CD14-positive monocyte (primary cell): ENCODE measurements at regions not wholly inside any gene's neighbourhood (a gene's known extent, or its start where the extent isn't known, plus 50 kb on each side); places are given as distances from the start of the nearest gene placed in this dataset.
"Not testable (repeated sequence)": the region's sequence is repeated elsewhere in the genome, so short reads cannot be mapped to it uniquely, and the experiment has no call there.

Source experiments
- DNase-seq, 3 donors: peaks; one replicate each; pipeline ENCODE4 v3.0.0-alpha.2; 2011 to 2022
- H2AFZ ChIP-seq: 2 replicates; pipeline ENCODE4 v1.6.0; 2012; ENCODE audit warnings: mild to moderate bottlenecking, low read depth, low read length, inconsistent platforms; ENCODE audit not compliant: insufficient read depth, poor library complexity, severe bottlenecking
- H3K27ac ChIP-seq, 2 donors: 1 replicate in 1 of 2; 2 replicates in 1 of 2; pipeline ENCODE4 v1.5.1; 2012 to 2013; ENCODE audit warnings: low read length in 2 of 2, control low read depth in 1 of 2, inconsistent platforms in 1 of 2, low read depth in 1 of 2, mild to moderate bottlenecking in 1 of 2
- H3K27me3 ChIP-seq, 2 donors: one replicate each; pipeline versions ENCODE4 v1.6.0 to v1.6.1; 2011 to 2013; ENCODE audit warnings: low read length in 2 of 2; ENCODE audit not compliant: control insufficient read depth in 2 of 2, insufficient read depth in 2 of 2
- H3K36me3 ChIP-seq, 2 donors: replicated peaks in 1 of 2; 1 replicate in 1 of 2; 2 replicates in 1 of 2; pipeline versions ENCODE4 v1.5.1 to v1.6.1; 2012 to 2013; ENCODE audit warnings: low read length in 2 of 2, control low read depth in 1 of 2, inconsistent platforms in 1 of 2, mild to moderate bottlenecking in 1 of 2; ENCODE audit not compliant: insufficient read depth in 2 of 2, control insufficient read depth in 1 of 2
- H3K4me1 ChIP-seq, 2 donors: 1 replicate in 1 of 2; 2 replicates in 1 of 2; pipeline versions ENCODE4 v1.5.1 to v1.6.1; 2012 to 2013; ENCODE audit warnings: low read length in 2 of 2, control low read depth in 1 of 2, inconsistent platforms in 1 of 2, mild to moderate bottlenecking in 1 of 2, moderate library complexity in 1 of 2; ENCODE audit not compliant: insufficient read depth in 2 of 2, control insufficient read depth in 1 of 2
- H3K4me2 ChIP-seq: replicated peaks from 2 replicates; pipeline ENCODE3; 2012; ENCODE audit warnings: low read length, moderate library complexity, mild to moderate bottlenecking; ENCODE audit not compliant: poor library complexity, severe bottlenecking; ENCODE audit errors: extremely low read depth
- H3K4me3 ChIP-seq, 3 experiments: fragments of 200-600 bp in 1 of 3; sonication (generic) in 1 of 3; replicated peaks in 1 of 3; 1 replicate in 2 of 3; 2 replicates in 1 of 3; pipeline ENCODE4 v1.5.1; 2011 to 2013; ENCODE audit warnings: low read length in 3 of 3, mild to moderate bottlenecking in 3 of 3, control low read depth in 2 of 3, low read depth in 2 of 3, inconsistent platforms in 1 of 3, moderate library complexity in 1 of 3
- H3K79me2 ChIP-seq: 2 replicates; pipeline ENCODE4 v1.6.0; 2012; ENCODE audit warnings: mild to moderate bottlenecking, control low read depth, inconsistent platforms, low read length, moderate library complexity; ENCODE audit not compliant: insufficient read depth
- H3K9ac ChIP-seq: 2 replicates; pipeline ENCODE4 v1.6.0; 2017; ENCODE audit warnings: low read length, mild to moderate bottlenecking; ENCODE audit not compliant: insufficient read depth, poor library complexity, severe bottlenecking
- H3K9me3 ChIP-seq, 2 donors: replicated peaks in 1 of 2; 1 replicate in 1 of 2; 2 replicates in 1 of 2; pipeline versions ENCODE4 v1.5.1 to v1.6.1; 2012 to 2013; ENCODE audit warnings: low read length in 2 of 2, control low read depth in 1 of 2; ENCODE audit not compliant: control insufficient read depth in 1 of 2, insufficient read depth in 1 of 2
- H4K20me1 ChIP-seq: 2 replicates; pipeline ENCODE4 v1.6.0; 2012; ENCODE audit warnings: mild to moderate bottlenecking, low read length, control low read depth, moderate library complexity; ENCODE audit not compliant: insufficient read depth
- H3K27ac Mint-ChIP-seq, 7 donors: one replicate each; pipeline ENCODE4 v1.8.0; 2020; ENCODE audit warnings: mild to moderate bottlenecking in 7 of 7, mixed read lengths in 7 of 7, moderate library complexity in 6 of 7, inconsistent platforms in 2 of 7
- H3K27me3 Mint-ChIP-seq, 3 donors: one replicate each; pipeline ENCODE4 v1.8.0; 2021 to 2022; ENCODE audit warnings: low read depth in 3 of 3, mild to moderate bottlenecking in 3 of 3, mixed read lengths in 3 of 3, moderate library complexity in 3 of 3, inconsistent platforms in 1 of 3
- H3K36me3 Mint-ChIP-seq, 2 donors: one replicate each; pipeline ENCODE4 v1.8.0; 2020; ENCODE audit warnings: mixed read lengths in 2 of 2, inconsistent platforms in 1 of 2, mild to moderate bottlenecking in 1 of 2
- H3K4me1 Mint-ChIP-seq: one replicate; pipeline ENCODE4 v1.8.0; 2020; ENCODE audit warnings: mild to moderate bottlenecking, mixed read lengths
- H3K4me3 Mint-ChIP-seq, 2 donors: one replicate each; pipeline ENCODE4 v1.8.0; 2020; ENCODE audit warnings: mild to moderate bottlenecking in 2 of 2, mixed read lengths in 2 of 2, moderate library complexity in 1 of 2
- H3K9me3 Mint-ChIP-seq, 7 donors: one replicate each; pipeline ENCODE4 v1.8.0; 2020 to 2022; ENCODE audit warnings: mixed read lengths in 7 of 7, mild to moderate bottlenecking in 6 of 7, moderate library complexity in 6 of 7, inconsistent platforms in 2 of 7
- CTCF ChIP-seq: fragments of 200-600 bp; IDR thresholded peaks from one replicate; pipeline ENCODE4 v1.8.0; 2022; ENCODE audit warnings: antibody characterized with exemption, mild to moderate bottlenecking
- WGBS: methylation state at CpG from one replicate; pipeline ENCODE4 v1.1.5; 2013; ENCODE audit warnings: missing lambda C conversion rate; ENCODE audit not compliant: insufficient coverage; 5-methylcytosine and 5-hydroxymethylcytosine counted together
- intact Hi-C, 2 donors: fragments of 100-400 bp; cut with micrococcal nuclease; formaldehyde crosslinking; loops; one replicate each; pipeline versions ENCODE4 v1.15.0 to v1.15.1; 2023

GRCh38 chr21:14013056-14013603, 197.6 kb downstream of the LIPI start:
- Histone ChIP-seq H2AFZ (no peak overlapping the region), H3K36me3 (no peaks in the 10 kb centered on the region), H3K4me1 (no peaks in the 10 kb centered on the region), H3K27ac (no peak overlapping the region), H3K4me2 (no peak overlapping the region), H3K9me3 (no peaks in the 10 kb centered on the region), H3K9ac (no peak overlapping the region), H3K4me3 (no peak overlapping the region), H3K27me3 (no peaks in the 10 kb centered on the region), H4K20me1 (no peaks in the 10 kb centered on the region), H3K79me2 (no peaks in the 10 kb centered on the region)
- H3K9me3 Mint-ChIP-seq = peaks cover 0 to 5% (median 0%) of the 10 kb centered on the region in 7 donors
- H3K4me3 Mint-ChIP-seq = no peak overlapping the region
- H3K27me3 Mint-ChIP-seq = peaks cover 0 to 6% (median 3%) of the 10 kb centered on the region in 3 donors
- 79% methylated on average over 8 of the region's 10 CpGs for WGBS
- intact Hi-C loops = no loop called here
- DNase-seq = no peak
- H3K27ac Mint-ChIP-seq = no peak overlapping the region
- no peaks in the 10 kb centered on the region for H3K36me3 Mint-ChIP-seq
- no peak for TF ChIP-seq CTCF
- no peaks in the 10 kb centered on the region for H3K4me1 Mint-ChIP-seq

- intact Hi-C loops = no loop called here
- Mint-ChIP-seq H3K36me3 (no peaks in the 10 kb centered on the region), H3K4me3 (no peak overlapping the region), H3K27ac (peak overlapping the region in 1 of 7 donors; percentile 46), H3K9me3 (peaks cover 0 to 5% (median 0%) of the 10 kb centered on the region in 7 donors), H3K4me1 (no peaks in the 10 kb centered on the region), H3K27me3 (peaks cover 0 to 6% (median 3%) of the 10 kb centered on the region in 3 donors)
- Histone ChIP-seq H3K27ac (no peak overlapping the region), H4K20me1 (no peaks in the 10 kb centered on the region), H3K36me3 (no peaks in the 10 kb centered on the region), H3K27me3 (no peaks in the 10 kb centered on the region), H3K9ac (no peak overlapping the region), H3K79me2 (no peaks in the 10 kb centered on the region), H3K4me1 (no peaks in the 10 kb centered on the region), H3K9me3 (no peaks in the 10 kb centered on the region), H3K4me3 (no peak overlapping the region), H3K4me2 (no peak overlapping the region), H2AFZ (no peak overlapping the region)
- TF ChIP-seq CTCF = no peak
- WGBS = 86% methylated on average over 1 of the region's 9 CpGs
- no peak for DNase-seq
Measured at GRCh38 chr21:14012409-14012808, 198.3 kb downstream of the LIPI start.

- intact Hi-C loops = not testable (repeated sequence)
- 93% methylated on average over 17 of the region's 17 CpGs for WGBS
Measured at GRCh38 chr21:14011751-14012150, 199.0 kb downstream of the LIPI start.

More at GRCh38 chr21:14011751-14012150, 199.0 kb downstream of the LIPI start:
- not testable (repeated sequence) for H3K27me3 ChIP-seq, H4K20me1 ChIP-seq, H3K79me2 ChIP-seq, H3K27ac ChIP-seq, H3K4me2 ChIP-seq, H3K27ac Mint-ChIP-seq, H3K36me3 Mint-ChIP-seq, H3K4me3 Mint-ChIP-seq, H3K9me3 ChIP-seq, H3K36me3 ChIP-seq, H3K9ac ChIP-seq, H3K4me1 ChIP-seq, H3K9me3 Mint-ChIP-seq, H2AFZ ChIP-seq, H3K4me3 ChIP-seq, DNase-seq, H3K27me3 Mint-ChIP-seq, H3K4me1 Mint-ChIP-seq
